Caco-2 (cell line): ENCODE measurements at regions not wholly inside any gene's neighbourhood (a gene's known extent, or its start where the extent isn't known, plus 50 kb on each side); places are given as distances from the start of the nearest gene placed in this dataset.

ENCODE experiments used
- BruUV-seq: library from RNA; stranded (reverse); fragments of 400-500 nt; replicated peaks from 2 replicates; lab custom pipeline; 2021; lab: Mats Ljungman, UMichigan
- CTCF ChIA-PET: fragments of 300-600 bp; sonication (Branson Sonifier 250); formaldehyde crosslinking; loops from one replicate; lab custom pipeline; 2022; ENCODE audit warnings: antibody characterized with exemption; lab: Charles Lee
- POLR2A ChIA-PET: fragments of 300-600 bp; sonication (Branson Sonifier 250); formaldehyde crosslinking; loops from one replicate; lab custom pipeline; 2022; ENCODE audit warnings: antibody characterized with exemption; lab: Charles Lee
- DNase-seq, 2 experiments: peaks; one replicate each; pipeline versions ENCODE4 v3.0.0 to v3.0.0-alpha.2; 2020 to 2022
- H3K27me3 ChIP-seq: replicated peaks from 2 replicates; pipeline ENCODE4 v1.6.0; 2011; ENCODE audit warnings: low read length; ENCODE audit not compliant: control insufficient read depth, insufficient read depth
- H3K36me3 ChIP-seq: 2 replicates; pipeline ENCODE4 v1.5.1; 2011; ENCODE audit warnings: low read length; ENCODE audit not compliant: control insufficient read depth, insufficient read depth
- H3K4me1 ChIP-seq: fragments of 250-450 bp; sonication (Bioruptor Pico); 2 replicates; pipeline ENCODE4 v1.5.1; 2020; ENCODE audit warnings: mild to moderate bottlenecking
- H3K4me3 ChIP-seq: 2 replicates; pipeline ENCODE4 v1.5.1; 2011; ENCODE audit warnings: low read depth, mild to moderate bottlenecking, control low read depth, low read length
- H3K9me3 ChIP-seq: fragments of 250-450 bp; sonication (Bioruptor Pico); 2 replicates; pipeline ENCODE4 v1.5.1; 2020; ENCODE audit warnings: mild to moderate bottlenecking, moderate library complexity
- H3K27ac Mint-ChIP-seq: one replicate; pipeline ENCODE4 v1.8.0; 2022; ENCODE audit warnings: mixed read lengths; ENCODE audit not compliant: unreplicated experiment
- H3K27me3 Mint-ChIP-seq: one replicate; pipeline ENCODE4 v1.8.0; 2022; ENCODE audit warnings: mixed read lengths; ENCODE audit not compliant: insufficient read depth, unreplicated experiment
- H3K36me3 Mint-ChIP-seq: one replicate; pipeline ENCODE4 v1.8.0; 2022; ENCODE audit warnings: mild to moderate bottlenecking, mixed read lengths; ENCODE audit not compliant: insufficient read depth, unreplicated experiment
- H3K4me1 Mint-ChIP-seq: one replicate; pipeline ENCODE4 v1.8.0; 2022; ENCODE audit warnings: low read depth, mixed read lengths; ENCODE audit not compliant: unreplicated experiment
- H3K4me3 Mint-ChIP-seq: one replicate; pipeline ENCODE4 v1.8.0; 2022; ENCODE audit warnings: mild to moderate bottlenecking, moderate library complexity, mixed read lengths; ENCODE audit not compliant: unreplicated experiment
- H3K9me3 Mint-ChIP-seq: one replicate; pipeline ENCODE4 v1.8.0; 2022; ENCODE audit warnings: mixed read lengths; ENCODE audit not compliant: unreplicated experiment
- intact Hi-C: fragments of 100-400 bp; cut with micrococcal nuclease; formaldehyde crosslinking; loops from one replicate; pipeline ENCODE4 v1.10.0; 2022; ENCODE audit not compliant: unreplicated experiment
- TF ChIP-seq, protein P1 (sequence below), 2 experiments: fragments of 200-600 bp in 1 of 2; IDR thresholded peaks; 1 replicate in 1 of 2; 2 replicates in 1 of 2; pipeline versions ENCODE4 v1.5.1 to v1.8.0; 2011 to 2022; ENCODE audit warnings: antibody characterized with exemption in 1 of 2, control low read depth in 1 of 2, inconsistent platforms in 1 of 2, low read depth in 1 of 2, low read length in 1 of 2, mild to moderate bottlenecking in 1 of 2, moderate library complexity in 1 of 2; ENCODE audit not compliant: insufficient read depth in 1 of 2, severe bottlenecking in 1 of 2, unreplicated experiment in 1 of 2

DNA sequence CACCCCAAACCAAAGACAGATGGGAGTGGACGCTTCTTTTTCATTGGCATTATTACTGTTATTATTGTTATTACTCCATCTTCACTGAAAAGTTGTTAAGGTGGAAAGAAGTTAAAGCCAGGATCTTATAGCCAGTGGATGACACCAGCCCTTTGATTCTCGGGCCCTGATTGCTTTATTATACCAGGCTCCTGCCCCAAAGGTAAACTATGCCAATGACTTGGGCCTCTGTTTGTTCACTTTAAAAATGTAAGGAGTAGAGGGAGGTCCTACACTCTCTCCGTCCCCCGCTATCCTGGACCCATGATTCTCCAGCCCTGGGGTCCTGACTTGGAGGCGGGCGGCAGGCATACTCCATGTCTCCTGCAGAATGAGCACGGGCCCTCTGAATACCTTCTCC, 106.8 kb downstream of the TOMM20 start:
- intact Hi-C loops: loop anchor here (1.0 kb wide), 1 partner anchor 61 kb away; no protein-coding TSS in a partner anchor
- H3K4me1 Mint-ChIP-seq: peaks cover 17% of the 10 kb centered on the region
- peaks cover 6% of the 10 kb centered on the region for H3K36me3 Mint-ChIP-seq
- Histone ChIP-seq H3K36me3 (no peaks in the 10 kb centered on the region), H3K4me1 (peaks cover 18% of the 10 kb centered on the region), H3K9me3 (no peaks in the 10 kb centered on the region), H3K27me3 (no peaks in the 10 kb centered on the region), H3K4me3 (no peak overlapping the region)
- CTCF ChIA-PET: no interaction called here
- H3K27me3 Mint-ChIP-seq: no peaks in the 10 kb centered on the region
- no peak for DNase-seq
- BruUV-seq: no TSS peak
- POLR2A ChIA-PET: no interaction called here
- no peak overlapping the region for H3K4me3 Mint-ChIP-seq
- TF ChIP-seq, protein P1, sequence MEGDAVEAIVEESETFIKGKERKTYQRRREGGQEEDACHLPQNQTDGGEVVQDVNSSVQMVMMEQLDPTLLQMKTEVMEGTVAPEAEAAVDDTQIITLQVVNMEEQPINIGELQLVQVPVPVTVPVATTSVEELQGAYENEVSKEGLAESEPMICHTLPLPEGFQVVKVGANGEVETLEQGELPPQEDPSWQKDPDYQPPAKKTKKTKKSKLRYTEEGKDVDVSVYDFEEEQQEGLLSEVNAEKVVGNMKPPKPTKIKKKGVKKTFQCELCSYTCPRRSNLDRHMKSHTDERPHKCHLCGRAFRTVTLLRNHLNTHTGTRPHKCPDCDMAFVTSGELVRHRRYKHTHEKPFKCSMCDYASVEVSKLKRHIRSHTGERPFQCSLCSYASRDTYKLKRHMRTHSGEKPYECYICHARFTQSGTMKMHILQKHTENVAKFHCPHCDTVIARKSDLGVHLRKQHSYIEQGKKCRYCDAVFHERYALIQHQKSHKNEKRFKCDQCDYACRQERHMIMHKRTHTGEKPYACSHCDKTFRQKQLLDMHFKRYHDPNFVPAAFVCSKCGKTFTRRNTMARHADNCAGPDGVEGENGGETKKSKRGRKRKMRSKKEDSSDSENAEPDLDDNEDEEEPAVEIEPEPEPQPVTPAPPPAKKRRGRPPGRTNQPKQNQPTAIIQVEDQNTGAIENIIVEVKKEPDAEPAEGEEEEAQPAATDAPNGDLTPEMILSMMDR (IDR thresholded peaks at IDR 0.05; ENCODE audit: insufficient read depth in 1 of 2, low read depth in 1 of 2, low read length in 1 of 2, severe bottlenecking in 1 of 2, unreplicated experiment in 1 of 2): no peak
- H3K9me3 Mint-ChIP-seq: no peaks in the 10 kb centered on the region
- no peak overlapping the region for H3K27ac Mint-ChIP-seq

DNA sequence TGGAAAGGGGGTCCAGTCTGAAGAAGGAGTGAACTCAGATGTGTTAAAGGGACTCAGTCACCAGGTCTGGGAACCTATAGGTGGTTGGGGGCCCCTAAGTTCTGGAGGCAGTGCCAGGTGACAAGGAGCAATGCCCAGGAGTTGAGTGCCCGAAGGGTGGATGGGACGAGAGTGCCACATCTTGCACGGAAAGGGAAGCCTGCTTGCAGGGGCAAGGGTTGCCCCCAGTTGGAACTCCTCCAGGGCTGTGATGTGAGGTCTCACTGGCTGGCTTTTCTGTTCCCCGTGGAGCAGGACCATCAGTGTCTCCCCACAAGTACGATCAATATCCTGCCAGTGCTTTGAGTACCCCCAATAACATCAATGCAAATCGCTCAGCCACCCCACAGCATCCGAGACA, 107.3 kb downstream of the TOMM20 start:
- Histone ChIP-seq H3K4me3 (no peak overlapping the region), H3K4me1 (peaks cover 18% of the 10 kb centered on the region), H3K36me3 (no peaks in the 10 kb centered on the region), H3K27me3 (no peaks in the 10 kb centered on the region), H3K9me3 (no peaks in the 10 kb centered on the region)
- ChIA-PET CTCF (interaction anchor here (0.7 to 1.3 kb wide), 3 partner anchors 62 to 75 kb away, joined by 3 to 13 read pairs (median 4); no protein-coding TSS in a partner anchor), POLR2A (interaction anchor here (0.5 kb wide), 1 partner anchor 83 kb away, joined by 3 read pairs; no protein-coding TSS in a partner anchor)
- no TSS peak for BruUV-seq
- Mint-ChIP-seq H3K4me3 (no peak overlapping the region), H3K4me1 (peaks cover 18% of the 10 kb centered on the region), H3K27ac (no peak overlapping the region), H3K36me3 (peaks cover 6% of the 10 kb centered on the region), H3K9me3 (no peaks in the 10 kb centered on the region), H3K27me3 (no peaks in the 10 kb centered on the region)
- TF ChIP-seq, protein P1 (IDR thresholded peaks at IDR 0.05; ENCODE audit: insufficient read depth in 1 of 2, low read depth in 1 of 2, low read length in 1 of 2, severe bottlenecking in 1 of 2, unreplicated experiment in 1 of 2): no peak
- intact Hi-C loops: loop anchor here (1.0 kb wide), 1 partner anchor 62 kb away; no protein-coding TSS in a partner anchor
- DNase-seq: no peak

DNA sequence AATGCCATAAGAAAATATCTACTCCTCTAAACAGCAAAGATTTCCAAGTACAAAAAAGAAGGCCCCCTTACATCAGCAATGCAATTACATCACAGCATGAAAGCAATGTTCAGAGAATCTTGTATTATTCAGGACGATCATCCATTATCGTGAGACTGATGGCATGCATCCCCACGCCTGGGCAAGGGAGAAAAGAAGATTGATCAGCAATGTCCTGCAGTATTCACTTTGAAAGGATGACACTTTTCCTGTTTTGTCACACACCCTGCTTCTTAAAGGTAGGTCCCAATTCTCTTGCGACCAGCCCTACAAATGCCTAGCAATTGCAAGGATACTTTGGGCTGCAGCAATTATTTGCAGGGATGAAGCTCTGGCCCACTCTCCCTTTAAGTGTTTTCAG, 108.7 kb downstream of the TOMM20 start:
- no peak overlapping the region for H3K4me3 Mint-ChIP-seq
- no TSS peak for BruUV-seq
- no peaks in the 10 kb centered on the region for H3K9me3 Mint-ChIP-seq
- TF ChIP-seq, protein P1 (IDR thresholded peaks at IDR 0.05; ENCODE audit: insufficient read depth in 1 of 2, low read depth in 1 of 2, low read length in 1 of 2, severe bottlenecking in 1 of 2, unreplicated experiment in 1 of 2): no peak
- Histone ChIP-seq H3K27me3 (no peaks in the 10 kb centered on the region), H3K4me1 (peaks cover 18% of the 10 kb centered on the region), H3K36me3 (no peaks in the 10 kb centered on the region), H3K9me3 (no peaks in the 10 kb centered on the region), H3K4me3 (no peak overlapping the region)
- DNase-seq: no peak
- H3K27ac Mint-ChIP-seq: no peak overlapping the region
- H3K27me3 Mint-ChIP-seq: no peaks in the 10 kb centered on the region
- peaks cover 5% of the 10 kb centered on the region for H3K36me3 Mint-ChIP-seq
- ChIA-PET POLR2A (no interaction called here), CTCF (interaction anchor here (1.3 kb wide), 1 partner anchor 64 kb away, joined by 13 read pairs; no protein-coding TSS in a partner anchor)
- intact Hi-C loops: no loop called here
- peaks cover 18% of the 10 kb centered on the region for H3K4me1 Mint-ChIP-seq
